ENCODE measurements at regions not wholly inside any gene's neighbourhood (a gene's known extent, or its start where the extent isn't known, plus 50 kb on each side); places are given as distances from the start of the nearest gene placed in this dataset.

DNA sequence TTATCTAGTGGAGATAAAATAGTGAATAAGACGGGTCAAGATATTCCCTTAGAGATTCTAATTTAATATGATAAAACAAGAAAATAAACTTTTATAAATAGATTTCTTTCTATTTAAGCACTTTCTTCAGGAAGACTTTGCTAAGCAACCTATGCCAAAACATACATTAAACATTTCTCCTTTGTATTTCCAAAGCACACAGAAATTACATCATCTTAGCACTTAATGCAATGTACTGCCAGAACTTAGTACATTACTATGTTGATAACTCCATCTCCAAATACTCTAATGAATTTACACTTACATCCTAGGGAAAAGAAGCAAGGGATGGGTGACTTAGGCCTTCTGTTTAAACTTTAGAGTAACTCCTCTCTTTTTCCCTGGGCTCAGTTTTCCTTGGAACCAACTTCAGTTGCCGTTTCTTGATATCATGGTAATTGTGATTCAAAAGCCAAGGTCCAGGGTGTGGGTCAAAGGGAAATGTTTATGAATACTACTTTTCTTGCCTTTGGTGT is 322.6 kb upstream of the PCDH20 start:
- no peak for TF ChIP-seq CSDC2 (CRISPR knock-in tag; IDR thresholded peaks at IDR 0.05)
- TF ChIP-seq ZC3H10 (CRISPR knock-in tag; IDR thresholded peaks at IDR 0.05), result no peak
- TF ChIP-seq, protein P1, sequence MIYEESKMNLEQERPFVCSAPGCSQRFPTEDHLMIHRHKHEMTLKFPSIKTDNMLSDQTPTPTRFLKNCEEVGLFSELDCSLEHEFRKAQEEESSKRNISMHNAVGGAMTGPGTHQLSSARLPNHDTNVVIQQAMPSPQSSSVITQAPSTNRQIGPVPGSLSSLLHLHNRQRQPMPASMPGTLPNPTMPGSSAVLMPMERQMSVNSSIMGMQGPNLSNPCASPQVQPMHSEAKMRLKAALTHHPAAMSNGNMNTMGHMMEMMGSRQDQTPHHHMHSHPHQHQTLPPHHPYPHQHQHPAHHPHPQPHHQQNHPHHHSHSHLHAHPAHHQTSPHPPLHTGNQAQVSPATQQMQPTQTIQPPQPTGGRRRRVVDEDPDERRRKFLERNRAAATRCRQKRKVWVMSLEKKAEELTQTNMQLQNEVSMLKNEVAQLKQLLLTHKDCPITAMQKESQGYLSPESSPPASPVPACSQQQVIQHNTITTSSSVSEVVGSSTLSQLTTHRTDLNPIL (CRISPR knock-in tag; IDR thresholded peaks at IDR 0.05; ENCODE audit: low read depth), result no peak
- TF ChIP-seq, protein P2, sequence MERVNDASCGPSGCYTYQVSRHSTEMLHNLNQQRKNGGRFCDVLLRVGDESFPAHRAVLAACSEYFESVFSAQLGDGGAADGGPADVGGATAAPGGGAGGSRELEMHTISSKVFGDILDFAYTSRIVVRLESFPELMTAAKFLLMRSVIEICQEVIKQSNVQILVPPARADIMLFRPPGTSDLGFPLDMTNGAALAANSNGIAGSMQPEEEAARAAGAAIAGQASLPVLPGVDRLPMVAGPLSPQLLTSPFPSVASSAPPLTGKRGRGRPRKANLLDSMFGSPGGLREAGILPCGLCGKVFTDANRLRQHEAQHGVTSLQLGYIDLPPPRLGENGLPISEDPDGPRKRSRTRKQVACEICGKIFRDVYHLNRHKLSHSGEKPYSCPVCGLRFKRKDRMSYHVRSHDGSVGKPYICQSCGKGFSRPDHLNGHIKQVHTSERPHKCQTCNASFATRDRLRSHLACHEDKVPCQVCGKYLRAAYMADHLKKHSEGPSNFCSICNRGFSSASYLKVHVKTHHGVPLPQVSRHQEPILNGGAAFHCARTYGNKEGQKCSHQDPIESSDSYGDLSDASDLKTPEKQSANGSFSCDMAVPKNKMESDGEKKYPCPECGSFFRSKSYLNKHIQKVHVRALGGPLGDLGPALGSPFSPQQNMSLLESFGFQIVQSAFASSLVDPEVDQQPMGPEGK (CRISPR knock-in tag; IDR thresholded peaks at IDR 0.05; ENCODE audit: borderline replicate concordance), result no peak
- TF ChIP-seq OSR1 (CRISPR knock-in tag; IDR thresholded peaks at IDR 0.05), result no peak
